Endothelial cell of umbilical vein (primary cell): ENCODE measurements at regions not wholly inside any gene's neighbourhood (a gene's known extent, or its start where the extent isn't known, plus 50 kb on each side); places are given as distances from the start of the nearest gene placed in this dataset.

Source experiments
- CTCF ChIP-seq, 2 donors: IDR thresholded peaks; 1 replicate in 1 of 2; 2 replicates in 1 of 2; pipeline ENCODE4 v1.5.1; 2011; ENCODE audit warnings: low read length in 2 of 2, mild to moderate bottlenecking in 2 of 2, moderate library complexity in 2 of 2, control low read depth in 1 of 2, inconsistent platforms in 1 of 2, low read depth in 1 of 2; ENCODE audit not compliant: insufficient read depth in 1 of 2; ENCODE audit errors: extremely low read depth in 1 of 2
- MYC ChIP-seq: IDR thresholded peaks from one replicate; pipeline ENCODE4 v1.6.1; 2011; ENCODE audit warnings: mild to moderate bottlenecking, low read depth, low read length

GRCh38 chr12:59115995-59116394, 195.7 kb upstream of the LRIG3 start:
- no peak for TF ChIP-seq MYC
- no peak for TF ChIP-seq CTCF (IDR thresholded peaks at IDR 0.05; ENCODE audit: extremely low read depth in 1 of 2, insufficient read depth in 1 of 2, low read depth in 1 of 2, low read length in 2 of 2)
